ENCODE measurements at regions not wholly inside any gene's neighbourhood (a gene's known extent, or its start where the extent isn't known, plus 50 kb on each side); places are given as distances from the start of the nearest gene placed in this dataset.
A peak's percentile ranks its signal among the peaks of the same experiment; 100 is the strongest.

GRCh38 chr5:71771191-71771590 lies 52.1 kb downstream of the CARTPT start:
- FAIRE-seq (no peak), DNase-seq (ENCODE audit: insufficient read length, low spot score) (no peak)
- TF ChIP-seq CTCF (IDR thresholded peaks at IDR 0.05; ENCODE audit: insufficient read depth, missing control alignments) = no peak

- FAIRE-seq = peak; percentile 98
- peak; percentile 89 for TF ChIP-seq CTCF (IDR thresholded peaks at IDR 0.05; ENCODE audit: insufficient read depth, missing control alignments)
- no peak for DNase-seq (ENCODE audit: insufficient read length, low spot score)
These were observed 59.7 kb downstream of the CARTPT start for GRCh38 chr5:71778678-71779276.

GRCh38 chr5:71780597-71780996 lies 61.5 kb downstream of the CARTPT start:
- DNase-seq (ENCODE audit: insufficient read length, low spot score) (no peak), FAIRE-seq (no peak)
- TF ChIP-seq CTCF (IDR thresholded peaks at IDR 0.05; ENCODE audit: insufficient read depth, missing control alignments) = no peak

GRCh38 chr5:71782393-71782770 lies 63.3 kb downstream of the CARTPT start:
- DNase-seq (ENCODE audit: insufficient read length, low spot score) (no peak), FAIRE-seq (no peak)
- TF ChIP-seq CTCF (IDR thresholded peaks at IDR 0.05; ENCODE audit: insufficient read depth, missing control alignments) = no peak

- peak; percentile 21 for DNase-seq (ENCODE audit: insufficient read length, low spot score)
- FAIRE-seq = peak; percentile 56
These were observed 64.0 kb downstream of the CARTPT start for GRCh38 chr5:71782771-71783770.

GRCh38 chr5:71783891-71784290 lies 64.8 kb downstream of the CARTPT start:
- no peak for FAIRE-seq
- TF ChIP-seq CTCF (IDR thresholded peaks at IDR 0.05; ENCODE audit: insufficient read depth, missing control alignments) = no peak
- DNase-seq (ENCODE audit: insufficient read length, low spot score) = no peak

More at GRCh38 chr5:71782771-71783770, 64.0 kb downstream of the CARTPT start:
- peak; percentile 94 for TF ChIP-seq CTCF (IDR thresholded peaks at IDR 0.05; ENCODE audit: insufficient read depth, missing control alignments)
